ENCODE measurements at regions not wholly inside any gene's neighbourhood (a gene's known extent, or its start where the extent isn't known, plus 50 kb on each side); places are given as distances from the start of the nearest gene placed in this dataset.

GRCh38 chr11:27864611-27865010, 164.4 kb upstream of the BDNF start:
- no peak for TF ChIP-seq CTCF (IDR thresholded peaks at IDR 0.05; ENCODE audit: low read depth, low read length)
- no peak overlapping the region for H3K4me3 ChIP-seq (replicated peaks in 1 of 2; ENCODE audit: low read depth in 2 of 2, low read length in 2 of 2)
- DNase-seq (ENCODE audit: low read depth in 2 of 2) = no peak

- no peak for DNase-seq (ENCODE audit: low read depth in 2 of 2)
- TF ChIP-seq CTCF (IDR thresholded peaks at IDR 0.05; ENCODE audit: low read depth, low read length) = no peak
- H3K4me3 ChIP-seq (replicated peaks in 1 of 2; ENCODE audit: low read depth in 2 of 2, low read length in 2 of 2) = no peak overlapping the region
Observed at GRCh38 chr11:27864091-27864491, 163.8 kb upstream of the BDNF start.

- H3K4me3 ChIP-seq (replicated peaks in 1 of 2; ENCODE audit: low read depth in 2 of 2, low read length in 2 of 2) = no peak overlapping the region
- no peak for TF ChIP-seq CTCF (IDR thresholded peaks at IDR 0.05; ENCODE audit: low read depth, low read length)
- DNase-seq (ENCODE audit: low read depth in 2 of 2) = no peak
Observed at GRCh38 chr11:27863637-27864036, 163.4 kb upstream of the BDNF start.

- no peak overlapping the region for H3K4me3 ChIP-seq (replicated peaks in 1 of 2; ENCODE audit: low read depth in 2 of 2, low read length in 2 of 2)
- DNase-seq (ENCODE audit: low read depth in 2 of 2) = peak; percentile 82 to 86
- no peak for TF ChIP-seq CTCF (IDR thresholded peaks at IDR 0.05; ENCODE audit: low read depth, low read length)
Observed at GRCh38 chr11:27861706-27862430, 161.6 kb upstream of the BDNF start.

GRCh38 chr11:27860811-27861210, 160.6 kb upstream of the BDNF start:
- no peak for DNase-seq (ENCODE audit: low read depth in 2 of 2)

GRCh38 chr11:27858866-27859265, 158.6 kb upstream of the BDNF start:
- no peak for DNase-seq (ENCODE audit: low read depth in 2 of 2)
- TF ChIP-seq CTCF (IDR thresholded peaks at IDR 0.05; ENCODE audit: low read depth, low read length) = no peak
- no peak overlapping the region for H3K4me3 ChIP-seq (replicated peaks in 1 of 2; ENCODE audit: low read depth in 2 of 2, low read length in 2 of 2)

More at GRCh38 chr11:27860811-27861210, 160.6 kb upstream of the BDNF start:
- no peak overlapping the region for H3K4me3 ChIP-seq (replicated peaks in 1 of 2; ENCODE audit: low read depth in 2 of 2, low read length in 2 of 2)
- TF ChIP-seq CTCF (IDR thresholded peaks at IDR 0.05; ENCODE audit: low read depth, low read length) = no peak

- H3K4me3 ChIP-seq (replicated peaks in 1 of 2; ENCODE audit: low read depth in 2 of 2, low read length in 2 of 2) = no peak overlapping the region
- TF ChIP-seq CTCF (IDR thresholded peaks at IDR 0.05; ENCODE audit: low read depth, low read length) = no peak
- DNase-seq (ENCODE audit: low read depth in 2 of 2) = no peak
Observed at GRCh38 chr11:27857588-27857987, 157.3 kb upstream of the BDNF start.
